HL-60/S4 treated with phorbol 12-myristate 13-acetate at 8.2 ng/mL for 4 days and 3 days (cell line): ENCODE measurements at regions not wholly inside any gene's neighbourhood (a gene's known extent, or its start where the extent isn't known, plus 50 kb on each side); places are given as distances from the start of the nearest gene placed in this dataset.

Source experiments
- in situ Hi-C: fragments of 300-500 bp; cut with MboI; formaldehyde crosslinking; loops from 2 replicates; pipeline ENCODE4 v1.15.0; 2022; ENCODE audit warnings: low sequenced_read_pairs

DNA sequence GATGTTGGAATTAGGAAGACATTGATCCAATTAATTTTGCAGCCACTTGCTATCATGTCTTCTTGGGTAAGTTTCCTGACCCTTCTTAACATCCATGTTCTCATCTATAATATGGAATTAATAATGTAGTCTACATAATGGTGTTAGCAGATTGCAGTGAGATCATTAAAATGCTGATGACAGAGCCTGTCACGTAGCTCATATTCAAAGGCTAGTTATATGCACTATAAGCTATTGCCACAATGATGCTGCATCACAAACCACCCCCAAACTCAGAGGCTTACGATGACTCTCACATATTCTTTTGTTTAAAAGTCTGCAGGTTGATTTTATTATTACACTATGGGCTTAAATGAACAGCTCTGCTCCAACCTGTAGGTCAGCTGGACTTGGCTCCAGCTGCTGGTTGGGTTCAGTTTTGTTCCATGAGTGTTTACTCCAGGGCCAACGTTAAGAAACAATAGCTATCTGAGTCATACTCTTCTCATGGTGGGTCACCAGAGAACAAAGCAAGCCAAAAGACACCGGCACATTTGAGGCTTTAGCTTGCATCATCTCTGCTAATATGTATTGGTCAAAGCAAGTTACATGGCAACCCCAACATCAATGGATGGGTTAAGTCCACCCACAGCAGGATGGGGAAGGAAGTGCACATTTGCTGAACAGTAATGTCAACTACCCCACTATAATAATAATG is 250.0 kb upstream of the SLCO3A1 start:
- in situ Hi-C loops = no loop called here

DNA sequence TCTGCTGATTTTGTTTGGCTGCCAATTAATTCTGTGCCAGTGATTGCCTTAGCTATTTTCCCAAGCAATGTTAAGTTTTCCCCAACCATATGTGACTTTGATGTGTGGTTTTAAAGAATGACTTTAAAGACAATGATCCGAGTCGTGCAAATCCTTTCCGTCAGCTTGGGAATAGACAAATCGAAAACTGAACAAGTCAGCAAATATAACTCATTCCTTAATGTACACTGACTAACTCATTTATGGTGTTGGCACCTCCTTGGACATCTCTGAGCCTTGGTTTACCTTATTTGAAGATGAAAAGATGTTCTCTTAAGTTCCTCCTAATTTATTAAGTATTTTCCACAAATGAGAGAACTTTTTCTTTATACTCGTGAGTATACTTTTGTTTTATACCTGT is 249.4 kb upstream of the SLCO3A1 start:
- in situ Hi-C loops = no loop called here

DNA sequence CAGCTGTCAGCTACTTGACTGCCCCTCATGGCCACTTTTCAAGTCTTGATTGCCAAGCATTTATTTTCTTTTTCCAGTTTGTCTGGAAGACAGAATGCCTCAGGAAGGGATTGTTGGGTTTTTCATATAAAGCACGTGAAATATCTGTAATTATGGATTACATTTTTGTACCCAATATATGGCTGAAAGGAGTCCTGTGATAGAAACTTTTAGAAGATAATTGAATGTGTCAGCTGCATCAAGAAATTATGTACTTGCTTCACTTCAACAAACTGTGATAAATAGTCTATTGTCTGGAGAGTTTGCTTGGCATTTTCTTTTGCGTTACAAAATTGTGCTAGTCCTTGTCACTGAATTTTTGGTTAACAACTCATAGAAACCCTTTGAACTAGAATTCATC is 247.9 kb upstream of the SLCO3A1 start:
- in situ Hi-C loops = no loop called here

DNA sequence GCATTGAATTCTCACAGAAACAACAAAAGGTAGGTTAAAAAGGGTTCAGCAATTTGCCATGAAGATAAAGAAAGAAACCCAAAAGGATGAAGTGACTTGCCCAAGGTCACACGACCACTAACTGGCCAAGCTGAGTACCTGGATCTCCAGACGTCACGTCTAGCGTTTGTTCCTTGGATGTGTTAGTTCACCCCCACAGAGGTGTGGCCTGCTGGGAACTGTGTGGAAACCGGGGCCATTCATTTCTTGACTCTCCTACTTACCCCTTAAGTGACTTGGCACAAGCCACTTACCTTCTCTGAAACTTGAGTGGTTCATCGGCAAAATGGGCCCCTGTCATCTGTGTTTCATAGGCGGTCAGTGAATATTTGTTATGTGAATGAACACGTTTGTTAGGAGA is 244.3 kb upstream of the SLCO3A1 start:
- in situ Hi-C loops = no loop called here

DNA sequence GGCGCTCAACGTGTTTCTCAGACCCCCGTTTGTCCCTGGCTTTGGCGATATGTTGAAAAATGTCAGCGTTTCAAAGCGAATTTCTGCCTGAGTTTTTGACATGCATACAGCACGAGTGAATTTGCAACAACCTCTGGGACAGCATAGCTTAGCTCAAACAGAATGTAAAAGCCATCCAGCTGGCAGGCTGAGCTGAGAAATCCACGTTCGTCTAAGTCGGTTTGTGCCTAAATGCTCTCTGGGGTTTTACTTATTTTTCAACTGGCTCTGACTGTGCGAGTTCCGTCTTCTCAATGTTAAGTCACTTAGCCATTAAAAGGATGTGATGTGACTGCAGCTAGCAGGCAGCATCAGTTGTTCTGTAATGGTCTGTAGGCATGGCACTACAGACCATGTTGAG is 243.5 kb upstream of the SLCO3A1 start:
- in situ Hi-C loops = no loop called here

DNA sequence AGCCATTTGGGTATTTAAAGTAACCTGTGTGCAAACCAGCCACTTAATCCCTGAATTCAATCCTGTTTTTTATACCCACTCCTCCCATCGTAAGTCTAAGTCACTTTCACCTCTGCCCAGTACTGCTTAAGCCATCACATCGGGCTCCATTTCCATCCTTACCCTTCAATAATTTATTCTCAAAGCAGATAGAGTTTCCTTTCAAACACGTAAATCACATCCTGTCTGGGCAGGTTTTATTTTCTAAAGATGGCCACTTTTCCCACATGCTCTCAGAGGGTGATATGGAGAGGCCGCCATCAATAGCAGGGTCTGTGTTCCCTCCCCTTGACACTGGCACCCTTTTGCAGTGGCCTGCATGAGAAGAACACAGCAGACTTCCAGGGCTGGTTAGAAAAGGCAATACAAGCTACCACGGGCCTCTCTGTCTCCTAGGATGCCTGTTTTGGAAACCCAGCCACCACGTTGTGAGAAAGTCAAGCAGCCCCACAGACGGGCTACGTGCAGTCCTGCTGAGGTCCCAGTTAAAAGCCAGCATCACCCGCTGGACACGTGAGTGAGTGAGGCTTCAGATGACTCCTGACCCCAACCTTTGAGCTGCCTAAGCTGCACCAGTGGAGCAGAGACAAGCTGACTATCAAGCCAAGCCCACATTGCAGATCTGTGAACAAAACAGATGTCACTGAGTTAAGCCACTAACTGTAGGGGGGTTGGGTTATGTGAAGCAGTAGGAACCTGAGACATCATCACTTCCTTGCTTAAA is 241.8 kb upstream of the SLCO3A1 start:
- in situ Hi-C loops = no loop called here

GRCh38 chr15:91620229-91620628 is 233.3 kb upstream of the SLCO3A1 start:
- in situ Hi-C loops = no loop called here

- in situ Hi-C loops = no loop called here
Measured at GRCh38 chr15:91622235-91622634, 231.3 kb upstream of the SLCO3A1 start.

DNA sequence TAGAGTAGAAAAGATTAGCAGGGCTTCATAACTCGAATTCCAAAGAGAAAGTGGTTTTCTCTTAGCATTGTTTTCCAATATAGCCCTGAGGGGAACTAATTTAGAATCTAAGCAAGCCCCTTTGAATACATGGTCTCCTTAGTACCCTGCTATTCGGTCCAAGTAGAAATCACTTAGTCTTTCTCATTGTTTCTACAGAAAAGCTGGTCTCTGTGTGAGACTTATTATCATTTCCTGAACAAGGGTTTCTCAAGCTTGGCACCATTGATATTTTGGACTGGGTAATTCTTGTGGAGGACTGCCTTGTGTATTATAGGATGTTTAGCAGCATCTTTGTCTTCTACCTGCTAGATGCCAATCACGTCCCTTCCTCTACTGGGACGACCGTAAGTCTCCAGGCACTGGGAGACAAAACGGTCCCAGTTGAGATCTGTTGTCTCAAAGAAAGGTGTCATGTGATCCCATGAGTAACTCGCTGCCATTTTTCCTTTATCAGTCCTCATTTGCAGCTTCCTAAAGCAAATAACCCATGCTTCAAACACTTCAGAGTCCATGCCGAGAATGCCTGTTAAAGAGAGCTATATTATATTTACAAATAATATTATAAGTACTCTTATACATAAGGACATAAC is 230.7 kb upstream of the SLCO3A1 start:
- in situ Hi-C loops = no loop called here

- in situ Hi-C loops = no loop called here
Measured at GRCh38 chr15:91624353-91624968, 229.0 kb upstream of the SLCO3A1 start.

DNA sequence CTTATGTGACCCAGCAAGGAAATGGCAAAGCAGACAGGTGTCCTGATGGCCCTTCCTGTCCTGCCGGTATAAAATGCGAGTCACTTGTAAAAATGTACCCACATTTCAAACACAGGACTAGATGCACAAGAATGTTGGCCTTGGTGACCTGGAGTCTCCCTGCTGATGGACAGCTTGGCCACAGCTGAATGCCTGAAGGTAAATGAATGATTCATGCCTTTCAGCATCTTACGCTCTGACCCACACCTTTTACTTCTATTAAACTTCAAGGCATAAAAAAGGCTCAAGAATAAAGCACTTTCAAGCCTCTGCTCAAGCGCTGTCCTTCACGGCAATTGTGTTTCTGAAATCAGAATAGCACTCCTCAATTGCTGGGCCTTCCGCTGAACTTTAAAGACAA is 228.0 kb upstream of the SLCO3A1 start:
- in situ Hi-C loops = no loop called here

- in situ Hi-C loops = no loop called here
Measured at GRCh38 chr15:91627473-91628278, 225.8 kb upstream of the SLCO3A1 start.

DNA sequence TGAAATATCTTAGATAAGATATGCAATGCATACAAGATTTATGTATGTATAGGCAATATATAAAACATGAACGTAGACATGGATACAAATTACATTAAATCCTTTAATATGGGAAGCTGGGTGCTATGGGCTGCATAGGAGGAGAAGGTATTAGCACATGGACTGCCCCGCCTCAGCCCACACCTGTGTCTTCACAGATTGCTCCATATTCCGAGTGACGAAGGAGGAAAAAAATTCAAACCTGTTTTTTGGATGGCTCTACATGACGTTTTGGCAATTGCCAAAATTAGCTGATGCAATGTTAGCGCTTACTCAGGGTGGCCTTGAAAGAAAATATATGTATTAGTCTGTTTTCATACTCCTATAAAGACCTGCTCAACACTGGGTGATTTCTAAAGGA is 223.4 kb upstream of the SLCO3A1 start:
- in situ Hi-C loops = no loop called here

GRCh38 chr15:91632176-91632575 is 221.3 kb upstream of the SLCO3A1 start:
- in situ Hi-C loops = no loop called here

DNA sequence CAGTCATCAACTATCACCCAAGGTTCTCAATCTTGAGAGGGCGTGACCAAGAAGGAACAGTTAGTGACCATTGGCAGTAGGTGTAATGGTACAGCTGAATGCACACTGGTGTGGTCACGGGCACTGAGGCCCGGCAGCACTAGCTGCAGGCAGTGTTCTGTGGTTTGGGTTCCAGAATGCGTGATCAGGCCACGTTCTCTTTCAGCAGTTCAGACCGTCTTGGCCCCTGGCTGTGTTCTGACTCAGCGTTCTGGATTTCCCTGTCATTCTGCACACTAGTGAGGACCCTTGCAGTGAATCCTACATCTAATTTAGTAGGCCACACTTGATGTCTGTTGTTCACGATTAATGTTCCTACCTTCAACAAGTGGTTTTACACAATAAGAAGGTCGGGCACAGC is 220.5 kb upstream of the SLCO3A1 start:
- in situ Hi-C loops = no loop called here

- in situ Hi-C loops = no loop called here
Measured at GRCh38 chr15:91634179-91634578, 219.3 kb upstream of the SLCO3A1 start.

GRCh38 chr15:91635080-91635479 is 218.4 kb upstream of the SLCO3A1 start:
- in situ Hi-C loops = no loop called here

- in situ Hi-C loops = no loop called here
Measured at GRCh38 chr15:91635641-91636040, 217.9 kb upstream of the SLCO3A1 start.

- in situ Hi-C loops = no loop called here
Measured at GRCh38 chr15:91649016-91649415, 204.5 kb upstream of the SLCO3A1 start.

- in situ Hi-C loops = no loop called here
Measured at GRCh38 chr15:91649831-91650321, 203.6 kb upstream of the SLCO3A1 start.

- in situ Hi-C loops = no loop called here
Measured at GRCh38 chr15:91651251-91651650, 202.3 kb upstream of the SLCO3A1 start.
